ENCODE measurements at regions not wholly inside any gene's neighbourhood (a gene's known extent, or its start where the extent isn't known, plus 50 kb on each side); places are given as distances from the start of the nearest gene placed in this dataset.

GRCh38 chr7:25965405-25966123 is 186.4 kb upstream of the NFE2L3 start:
- no peaks in the 10 kb centered on the region for H4K20me1 ChIP-seq (ENCODE audit: low read length)
- peak overlapping the region; percentile 30 for H3K4me2 ChIP-seq (ENCODE audit: low read length)
- no TSS peak for BruUV-seq (replicated peaks)
- no peak overlapping the region for H3K4me3 ChIP-seq (ENCODE audit: low read length)
- no peak overlapping the region for H3K9ac ChIP-seq (ENCODE audit: low read length)
- H3K79me2 ChIP-seq (ENCODE audit: low read length), result no peaks in the 10 kb centered on the region
- peaks cover 82% of the 10 kb centered on the region for H3K27me3 ChIP-seq (ENCODE audit: low read length)
- H3K27ac ChIP-seq (ENCODE audit: low read length), result no peak overlapping the region
- no peaks in the 10 kb centered on the region for H3K9me2 ChIP-seq (replicated peaks; ENCODE audit: low read length)
- TF ChIP-seq CTCF (conservative IDR thresholded peaks at IDR 0.05; ENCODE audit: low read depth, low read length), result no peak
- TF ChIP-seq EZH2phosphoT487 (IDR thresholded peaks at IDR 0.05; ENCODE audit: borderline replicate concordance, low read length), result no peak
- TF ChIP-seq EZH2 (IDR thresholded peaks at IDR 0.05; ENCODE audit: low read length, unreplicated experiment), result no peak
- POLR2A ChIA-PET (ENCODE audit: unreplicated experiment), result no interaction called here
- H3K9me3 ChIP-seq (ENCODE audit: low read length), result no peaks in the 10 kb centered on the region
- H3K36me3 ChIP-seq (ENCODE audit: low read depth, low read length), result no peaks in the 10 kb centered on the region
- peaks cover 9% of the 10 kb centered on the region; the same call in 1 of the 2 replicates for H3K4me1 ChIP-seq (ENCODE audit: insufficient read depth, low read length)
- CTCF ChIA-PET, result no interaction called here
- H2AFZ ChIP-seq (ENCODE audit: low read length), result no peak overlapping the region
- no peaks in the 10 kb centered on the region for H3F3A ChIP-seq (ENCODE audit: low read length, unreplicated experiment)
- ATAC-seq (no peak), DNase-seq (peak; percentile 64)
- intact Hi-C loops (cut with micrococcal nuclease), result no loop called here

GRCh38 chr7:25966469-25966868 is 185.5 kb upstream of the NFE2L3 start:
- DNase-seq (no peak), ATAC-seq (no peak)
- no TSS peak for BruUV-seq (replicated peaks)
- H3K4me1 ChIP-seq (ENCODE audit: insufficient read depth, low read length), result peaks cover 9% of the 10 kb centered on the region; the same call in 1 of the 2 replicates
- H4K20me1 ChIP-seq (ENCODE audit: low read length), result no peaks in the 10 kb centered on the region
- no peaks in the 10 kb centered on the region for H3K9me2 ChIP-seq (replicated peaks; ENCODE audit: low read length)
- no peak overlapping the region for H3K4me3 ChIP-seq (ENCODE audit: low read length)
- no peaks in the 10 kb centered on the region for H3F3A ChIP-seq (ENCODE audit: low read length, unreplicated experiment)
- H3K9ac ChIP-seq (ENCODE audit: low read length), result no peak overlapping the region
- H3K9me3 ChIP-seq (ENCODE audit: low read length), result no peaks in the 10 kb centered on the region
- ChIA-PET POLR2A (ENCODE audit: unreplicated experiment) (no interaction called here), CTCF (no interaction called here)
- no peaks in the 10 kb centered on the region for H3K79me2 ChIP-seq (ENCODE audit: low read length)
- H2AFZ ChIP-seq (ENCODE audit: low read length), result no peak overlapping the region
- intact Hi-C loops (cut with micrococcal nuclease), result no loop called here
- H3K36me3 ChIP-seq (ENCODE audit: low read depth, low read length), result no peaks in the 10 kb centered on the region
- H3K27ac ChIP-seq (ENCODE audit: low read length), result no peak overlapping the region
- no peak overlapping the region for H3K4me2 ChIP-seq (ENCODE audit: low read length)
- no peak for TF ChIP-seq EZH2phosphoT487 (IDR thresholded peaks at IDR 0.05; ENCODE audit: borderline replicate concordance, low read length)
- TF ChIP-seq CTCF (conservative IDR thresholded peaks at IDR 0.05; ENCODE audit: low read depth, low read length), result no peak
- no peak for TF ChIP-seq EZH2 (IDR thresholded peaks at IDR 0.05; ENCODE audit: low read length, unreplicated experiment)
- peaks cover 81% of the 10 kb centered on the region for H3K27me3 ChIP-seq (ENCODE audit: low read length)

Measured in PC-3 (cell line).